Ramos (cell line): ENCODE measurements at regions not wholly inside any gene's neighbourhood (a gene's known extent, or its start where the extent isn't known, plus 50 kb on each side); places are given as distances from the start of the nearest gene placed in this dataset.

Experiments used
- in situ Hi-C: fragments of 300-500 bp; cut with MboI; formaldehyde crosslinking; loops from one replicate; pipeline ENCODE4 v1.14.3; 2022; ENCODE audit warnings: low sequenced_read_pairs; ENCODE audit not compliant: unreplicated experiment

DNA sequence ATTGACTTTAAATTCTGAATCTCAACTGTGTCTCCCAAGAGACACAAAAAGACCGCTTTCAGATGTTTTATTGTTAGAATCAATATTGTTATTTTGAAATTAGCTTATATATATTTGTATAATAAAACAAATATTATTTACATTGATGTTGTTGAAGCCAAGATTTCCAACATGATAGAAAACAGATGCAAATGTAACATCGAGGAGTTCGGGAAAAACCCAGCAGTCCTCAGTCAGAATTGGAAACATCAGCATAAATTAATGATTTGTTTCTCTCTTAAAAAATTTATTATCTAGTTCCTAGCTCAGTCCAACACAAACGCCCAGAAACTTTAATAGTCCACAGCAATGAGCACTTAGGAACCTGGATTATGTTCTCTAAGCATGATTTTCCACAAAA is 1330.4 kb downstream of the TBC1D22A start:
- in situ Hi-C loops: loop anchor here (25.0 kb wide), 2 partner anchors 1331 to 1506 kb away; partner anchors contain the start of gene TBC1D22A

DNA sequence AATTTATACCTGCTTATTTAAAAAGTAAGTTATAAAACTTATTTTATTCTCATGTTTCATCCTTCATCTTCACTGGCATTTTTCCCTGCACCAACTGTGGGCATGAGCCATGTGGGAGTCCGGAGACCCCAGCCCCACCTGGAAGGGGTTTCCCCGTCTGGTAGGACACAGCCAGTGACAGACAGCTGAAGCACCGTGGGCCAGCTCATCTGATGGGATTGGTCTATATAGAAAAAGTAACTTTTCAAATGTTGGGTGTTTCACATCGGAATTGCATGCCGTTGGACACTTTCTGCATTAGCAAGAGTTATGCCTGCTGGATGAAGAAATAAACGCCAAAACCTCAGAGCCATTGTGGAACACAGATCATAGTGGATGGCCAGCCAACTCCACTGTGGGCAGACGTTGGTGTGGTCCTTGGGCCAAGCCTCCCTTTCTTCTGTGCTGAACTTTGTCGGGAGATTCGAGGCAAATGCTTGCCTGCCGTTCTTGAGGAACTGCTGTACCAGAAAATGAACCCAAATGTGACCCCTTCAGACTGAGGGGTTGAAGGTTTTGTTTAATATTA is 1329.3 kb downstream of the TBC1D22A start:
- in situ Hi-C loops: loop anchor here (25.0 kb wide), 2 partner anchors 1329 to 1504 kb away; partner anchors contain the start of gene TBC1D22A

DNA sequence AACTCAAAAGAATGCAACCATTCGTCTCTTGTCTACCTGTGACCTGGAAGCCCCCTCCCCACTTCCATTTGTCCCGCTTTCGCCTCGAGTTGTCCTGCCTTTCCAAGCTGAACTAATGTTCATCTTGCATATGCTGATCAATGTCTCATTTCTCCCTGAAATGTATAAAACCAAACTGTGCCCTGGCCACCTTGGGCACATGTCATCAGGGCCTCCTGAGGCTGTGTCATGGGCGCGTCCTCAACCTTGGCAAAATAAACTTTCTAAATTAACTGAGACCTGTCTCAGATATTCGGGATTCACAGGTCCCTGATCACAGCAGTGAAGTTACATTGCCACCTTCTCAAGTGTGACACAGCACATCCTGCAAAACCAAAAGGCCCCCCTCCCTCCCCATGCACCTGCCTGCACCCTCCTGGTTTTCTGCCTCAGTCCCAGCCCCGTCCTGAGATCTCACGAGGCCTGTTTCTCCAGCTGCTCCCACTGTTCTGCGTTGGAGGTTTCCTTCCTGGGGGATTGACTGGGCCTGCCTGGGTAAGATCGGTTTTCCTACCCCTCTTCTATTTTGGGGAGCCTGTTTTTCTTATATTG is 1328.7 kb downstream of the TBC1D22A start:
- in situ Hi-C loops: loop anchor here (25.0 kb wide), 2 partner anchors 1329 to 1504 kb away; partner anchors contain the start of gene TBC1D22A

DNA sequence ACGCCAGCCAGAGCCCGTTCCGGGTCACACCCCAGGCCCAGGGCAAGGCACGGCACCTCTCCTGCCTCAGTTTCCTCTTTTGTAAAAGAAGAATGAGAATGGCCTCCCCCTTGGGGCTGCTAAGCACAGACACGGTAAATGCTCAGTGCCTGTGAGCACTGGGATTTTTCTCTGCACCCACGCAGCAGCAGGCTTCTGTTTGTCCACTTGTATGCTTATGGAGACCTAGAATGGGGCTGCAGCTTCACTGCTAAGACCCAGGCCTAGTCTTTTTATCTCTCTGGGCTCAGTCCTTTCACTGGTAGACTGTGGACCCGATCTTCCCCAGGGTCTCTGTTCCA is 1327.9 kb downstream of the TBC1D22A start:
- in situ Hi-C loops: loop anchor here (25.0 kb wide), 2 partner anchors 1328 to 1503 kb away; partner anchors contain the start of gene TBC1D22A

DNA sequence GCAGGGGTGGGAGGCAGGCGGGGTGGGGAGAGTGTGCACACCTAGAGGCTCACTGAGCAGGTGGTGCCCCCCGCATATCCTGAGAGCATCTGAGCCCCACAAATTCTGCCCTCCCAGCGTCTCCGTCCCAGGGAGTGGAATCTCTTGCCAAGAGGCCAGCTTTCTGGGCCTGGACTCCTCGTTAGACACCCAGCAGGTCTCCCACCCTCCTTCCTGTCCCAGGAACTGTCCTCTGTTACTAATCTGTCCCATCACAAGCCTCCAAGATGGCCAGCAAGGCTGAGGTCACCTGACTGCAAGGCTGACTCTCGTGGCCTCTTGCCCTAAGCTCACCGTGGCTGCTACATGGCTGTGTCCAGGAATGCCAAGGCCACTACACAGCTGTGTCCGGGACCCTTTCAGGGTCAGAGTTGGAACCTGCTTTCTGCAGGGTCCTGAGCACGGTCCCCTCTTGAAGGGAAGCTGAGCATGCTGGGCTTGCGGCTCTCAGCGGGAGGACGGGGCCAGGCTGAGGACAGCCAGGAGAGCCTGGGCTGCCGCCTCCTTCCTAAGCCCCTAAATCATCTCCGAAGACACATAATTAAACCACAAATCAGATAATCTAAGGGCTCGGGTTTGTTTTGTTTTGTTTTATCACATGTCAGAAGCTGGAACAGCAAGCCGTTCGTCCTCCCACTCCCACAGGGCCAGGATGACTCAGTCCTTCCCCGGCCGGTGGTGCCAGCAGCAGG is 1327.3 kb downstream of the TBC1D22A start:
- in situ Hi-C loops: loop anchor here (25.0 kb wide), 2 partner anchors 1327 to 1502 kb away; partner anchors contain the start of gene TBC1D22A

DNA sequence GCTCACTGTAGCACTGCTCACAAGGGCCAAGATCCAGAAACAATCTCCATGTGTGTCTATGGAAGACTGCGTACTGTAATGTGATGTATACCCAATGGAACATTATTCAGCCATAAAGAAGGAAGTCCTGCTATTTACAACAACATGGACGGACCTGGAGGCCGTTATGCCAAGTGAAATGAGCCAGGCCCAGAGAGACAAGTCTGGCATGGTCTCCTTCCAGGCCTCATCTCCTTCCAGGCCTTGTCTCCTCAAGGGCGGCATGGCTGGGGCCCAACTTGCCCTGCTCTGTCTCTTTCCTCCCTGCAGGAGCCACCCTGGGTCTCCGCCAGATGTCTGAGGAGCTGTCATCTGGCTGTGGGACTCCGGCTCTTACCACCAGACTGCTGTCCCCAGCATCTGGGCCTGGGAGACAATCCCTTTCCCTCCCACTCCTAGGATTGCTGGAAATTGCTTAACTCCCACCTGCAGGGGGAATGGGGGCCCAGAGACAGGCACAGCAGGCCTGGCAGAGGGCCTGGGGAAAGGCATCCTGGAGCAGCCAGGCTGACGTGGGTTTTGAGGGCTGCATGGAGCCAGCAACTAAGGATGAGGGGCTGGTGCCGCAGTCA is 1326.6 kb downstream of the TBC1D22A start:
- in situ Hi-C loops: loop anchor here (25.0 kb wide), 2 partner anchors 1327 to 1502 kb away; partner anchors contain the start of gene TBC1D22A

DNA sequence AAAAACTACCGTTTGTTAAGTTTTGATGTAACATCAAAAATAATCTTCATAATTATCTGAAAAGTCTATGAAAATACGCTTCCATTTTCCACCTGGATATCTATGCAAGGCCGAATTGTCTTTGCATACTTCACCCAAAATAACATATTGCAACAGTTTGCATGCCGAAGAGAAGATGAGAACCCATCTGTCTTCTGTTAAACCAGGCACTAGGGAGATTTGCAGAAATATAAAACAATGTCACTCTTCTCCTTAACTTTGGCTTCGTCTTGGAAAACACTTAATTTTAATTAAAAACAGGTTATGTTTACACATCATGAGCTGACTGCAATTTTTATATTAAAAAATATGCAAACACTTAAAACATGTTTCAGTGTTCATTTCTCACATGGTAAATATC is 1325.8 kb downstream of the TBC1D22A start:
- in situ Hi-C loops: loop anchor here (25.0 kb wide), 2 partner anchors 1326 to 1501 kb away; partner anchors contain the start of gene TBC1D22A

DNA sequence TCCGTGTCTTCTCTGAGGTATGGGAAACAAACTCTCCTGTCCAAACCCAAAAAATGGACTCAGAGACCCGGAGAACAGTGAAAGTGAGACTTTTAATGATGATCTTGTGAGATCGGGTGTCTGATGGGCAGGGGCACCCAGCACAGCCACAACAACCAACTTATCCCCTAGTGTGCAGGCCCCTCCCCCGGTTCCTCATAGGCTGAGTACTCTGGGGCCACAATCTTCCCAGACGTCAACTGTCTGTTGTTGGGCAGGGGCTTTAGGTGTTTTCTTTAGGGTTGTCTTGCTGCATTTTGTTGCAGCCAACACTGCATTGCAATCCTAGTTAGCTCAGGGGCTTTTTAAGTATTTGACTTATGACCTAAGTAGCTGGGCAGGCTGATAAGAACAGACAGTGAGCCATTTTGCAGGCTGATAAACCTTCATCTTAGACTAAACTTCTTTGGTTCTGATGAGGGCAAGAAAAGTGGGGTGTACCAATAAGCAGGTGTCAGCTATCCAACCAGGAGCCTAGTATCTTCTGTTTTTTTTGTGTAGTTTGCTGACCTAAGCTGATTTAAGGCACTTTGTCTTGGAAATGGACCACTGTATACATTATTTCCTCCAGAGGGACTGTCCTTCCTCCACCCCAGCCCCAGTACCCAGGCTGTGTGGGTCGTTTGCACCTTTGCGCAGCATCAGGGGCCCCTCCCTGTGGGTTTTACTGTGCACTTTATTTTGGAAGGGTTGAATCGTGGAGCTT is 1323.6 kb downstream of the TBC1D22A start:
- in situ Hi-C loops: loop anchor here (25.0 kb wide), 2 partner anchors 1324 to 1499 kb away; partner anchors contain the start of gene TBC1D22A

DNA sequence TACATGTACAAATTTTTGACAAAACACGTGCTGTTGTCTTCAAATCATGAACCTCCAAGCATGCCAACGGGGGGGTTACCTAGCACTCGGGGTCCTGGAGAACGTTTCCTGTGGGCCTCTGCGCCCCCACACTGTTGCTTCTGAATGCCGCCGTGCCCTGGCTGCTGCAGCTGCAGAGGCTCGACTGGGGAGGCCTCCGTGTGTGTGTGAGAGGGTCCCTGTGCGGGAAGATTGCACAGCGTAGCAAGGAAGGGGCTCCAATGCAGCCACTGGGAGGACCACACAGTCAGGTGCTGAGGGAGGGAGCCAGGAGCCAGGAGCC is 1322.2 kb downstream of the TBC1D22A start:
- in situ Hi-C loops: loop anchor here (25.0 kb wide), 2 partner anchors 1322 to 1497 kb away; partner anchors contain the start of gene TBC1D22A

DNA sequence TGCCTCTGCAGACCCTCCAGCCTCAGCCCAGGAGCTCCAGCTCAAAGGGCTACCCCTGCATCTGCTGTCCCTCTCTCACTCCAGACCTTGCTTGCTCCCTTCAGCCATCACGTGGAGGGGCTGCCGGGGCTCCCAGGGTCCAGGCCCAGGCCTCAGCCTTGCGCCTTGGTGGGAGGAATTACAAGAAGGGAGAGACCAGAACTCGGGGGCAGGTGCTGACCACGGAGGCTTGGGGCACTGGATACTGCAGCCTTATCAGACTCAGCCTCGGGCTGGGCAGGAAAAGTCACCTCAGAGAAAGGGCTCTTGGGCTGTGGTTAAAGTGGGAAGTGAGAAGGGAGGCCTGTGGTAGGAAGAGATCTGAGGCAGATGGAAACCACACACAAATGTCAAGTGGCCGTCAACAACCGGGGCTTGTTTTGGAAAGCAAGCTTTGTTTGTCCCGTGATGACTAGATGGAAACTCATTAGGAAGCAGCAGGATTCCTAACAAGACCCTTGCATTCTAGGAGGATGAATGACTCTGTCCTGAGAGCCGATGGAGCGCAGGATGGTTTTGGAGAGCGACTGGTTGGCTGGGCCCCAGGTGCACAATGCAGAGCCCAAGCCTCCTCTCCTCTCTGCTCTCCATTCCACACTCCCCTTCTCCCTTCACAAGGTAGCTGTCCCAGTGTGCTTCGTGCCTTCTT is 1321.7 kb downstream of the TBC1D22A start:
- in situ Hi-C loops: loop anchor here (25.0 kb wide), 2 partner anchors 1322 to 1497 kb away; partner anchors contain the start of gene TBC1D22A

DNA sequence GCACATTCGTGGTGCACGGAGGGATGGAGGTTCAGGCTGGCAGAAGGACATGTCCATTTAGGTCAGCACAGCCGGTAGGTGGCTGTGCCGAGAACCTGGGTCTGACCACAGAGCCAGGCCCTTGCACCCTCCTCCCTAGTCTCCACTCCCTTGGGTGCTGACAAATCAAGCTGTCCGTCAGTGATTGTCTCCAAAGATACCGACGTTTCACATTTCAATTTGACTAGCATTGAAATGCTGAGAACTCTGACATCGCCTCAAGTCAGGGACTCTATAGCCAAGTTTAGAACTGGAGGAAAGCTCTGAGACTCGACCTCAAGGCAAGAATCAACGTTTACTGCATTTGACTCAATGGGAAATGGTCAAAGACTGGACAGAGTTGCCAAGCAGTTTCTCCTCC is 1321.1 kb downstream of the TBC1D22A start:
- in situ Hi-C loops: loop anchor here (25.0 kb wide), 2 partner anchors 1321 to 1496 kb away; partner anchors contain the start of gene TBC1D22A

DNA sequence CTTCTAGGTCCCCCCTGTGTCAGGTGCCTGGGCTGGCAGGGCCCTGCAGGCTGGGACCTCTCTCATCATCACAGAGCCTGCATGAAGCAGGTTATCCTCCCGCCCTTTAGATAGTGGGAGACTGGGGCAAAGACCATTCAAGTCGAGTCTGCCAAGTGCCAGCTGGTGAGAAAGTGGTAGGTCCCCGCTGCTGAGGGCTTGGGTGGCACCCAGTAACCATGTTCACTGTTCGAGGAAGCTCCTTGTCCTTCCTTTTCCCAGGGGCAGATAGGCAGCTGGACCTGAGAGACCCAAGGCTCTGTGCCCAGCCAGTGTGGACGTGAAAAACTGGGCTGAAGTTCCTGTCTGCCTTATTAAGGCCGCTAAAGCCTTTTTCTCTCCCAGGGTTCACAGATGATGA is 1319.8 kb downstream of the TBC1D22A start:
- in situ Hi-C loops: loop anchor here (25.0 kb wide), 2 partner anchors 1320 to 1495 kb away; partner anchors contain the start of gene TBC1D22A

DNA sequence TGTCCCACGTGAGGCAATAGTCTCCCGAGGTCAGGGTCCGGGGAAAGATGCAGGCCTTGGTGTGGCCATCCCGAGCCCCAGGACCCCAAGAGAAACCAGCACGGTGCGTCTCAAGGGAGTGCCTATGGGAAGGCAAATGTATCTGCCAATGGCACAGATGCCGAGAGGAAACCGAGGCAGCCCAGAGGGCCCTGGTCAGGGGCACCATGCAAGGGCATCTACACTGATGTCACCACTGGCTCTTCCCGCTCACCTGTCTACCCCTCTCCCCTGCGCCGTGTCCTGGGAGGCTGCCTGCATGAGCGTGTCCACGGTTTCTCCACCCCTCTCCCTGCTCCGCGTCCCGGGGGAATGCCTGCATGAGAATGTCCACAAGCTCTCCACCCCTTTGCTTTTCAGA is 1318.8 kb downstream of the TBC1D22A start:
- in situ Hi-C loops: loop anchor here (25.0 kb wide), 2 partner anchors 1319 to 1494 kb away; partner anchors contain the start of gene TBC1D22A

DNA sequence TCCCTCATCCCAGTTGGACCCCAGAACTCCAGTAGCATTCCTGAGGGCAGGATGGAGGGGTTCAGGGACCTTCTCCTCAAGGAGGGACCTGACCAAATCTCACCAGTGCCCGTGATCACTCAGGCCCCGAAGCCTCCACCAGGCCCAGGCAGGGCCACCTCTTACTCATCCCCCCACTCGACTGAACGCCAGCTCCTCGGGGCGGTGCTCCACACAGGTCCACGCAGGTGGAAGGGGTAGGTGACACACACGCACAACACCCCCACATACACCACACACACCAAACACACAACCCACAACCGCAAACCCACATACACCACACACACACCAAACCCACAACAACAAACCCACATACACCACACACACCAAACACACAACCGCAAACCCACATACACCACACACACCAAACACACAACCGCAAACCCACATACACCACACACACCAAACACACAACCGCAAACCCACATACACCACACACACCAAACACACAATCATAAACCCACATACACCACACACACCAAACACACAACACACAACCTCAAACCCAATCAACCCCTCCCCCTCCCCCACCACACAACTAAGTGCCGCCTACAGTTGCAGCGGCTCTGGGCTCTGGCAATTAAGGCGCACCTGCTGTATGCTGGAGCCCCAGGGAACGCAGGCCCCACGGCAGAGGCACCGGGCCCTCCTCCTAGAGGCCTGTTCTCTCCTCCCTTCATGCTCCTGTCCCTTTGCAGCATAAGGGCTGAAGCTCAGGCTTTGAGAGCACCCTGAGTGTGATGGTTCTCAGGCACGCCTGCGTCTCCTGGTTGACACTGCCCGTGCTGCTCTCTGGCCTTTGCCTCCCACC is 1318.1 kb downstream of the TBC1D22A start:
- in situ Hi-C loops: loop anchor here (25.0 kb wide), 2 partner anchors 1318 to 1493 kb away; partner anchors contain the start of gene TBC1D22A

DNA sequence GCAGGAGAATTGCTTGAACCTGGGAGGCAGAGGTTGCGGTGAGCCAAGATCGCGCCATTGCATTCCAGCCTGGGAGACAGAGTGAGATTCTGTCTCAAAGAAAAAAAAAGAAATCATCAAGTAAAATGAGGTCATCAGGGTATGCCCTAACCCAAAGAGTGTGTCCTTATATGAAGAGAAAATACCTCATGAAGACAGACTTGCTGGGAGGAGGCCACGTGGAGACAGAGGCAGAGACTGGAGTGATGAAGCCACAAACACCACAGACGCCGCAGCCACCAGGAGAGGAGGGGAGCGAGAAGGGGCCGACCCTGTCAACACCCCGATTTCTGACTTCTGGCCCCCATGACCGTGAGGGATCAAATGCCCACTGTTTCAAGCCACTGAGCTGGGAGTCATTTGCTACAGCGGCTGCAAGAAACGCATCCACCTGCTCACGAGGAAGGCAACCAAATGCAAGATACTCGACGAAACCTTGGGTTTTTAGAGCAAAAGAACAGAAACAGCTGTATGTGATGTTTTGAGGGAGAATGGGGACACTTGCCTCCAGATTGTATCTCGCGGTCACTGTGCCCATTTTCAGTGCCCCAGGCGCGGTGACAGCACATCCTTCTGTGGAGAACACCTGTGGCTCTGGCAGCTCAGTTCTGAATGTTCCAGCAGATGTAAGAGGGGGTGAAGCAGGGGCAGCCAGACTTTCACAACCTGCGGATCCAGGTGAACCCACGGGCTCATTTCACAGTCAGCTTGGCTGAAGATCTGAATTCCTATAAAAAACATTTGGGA is 1317.2 kb downstream of the TBC1D22A start:
- in situ Hi-C loops: loop anchor here (25.0 kb wide), 2 partner anchors 1317 to 1492 kb away; partner anchors contain the start of gene TBC1D22A

DNA sequence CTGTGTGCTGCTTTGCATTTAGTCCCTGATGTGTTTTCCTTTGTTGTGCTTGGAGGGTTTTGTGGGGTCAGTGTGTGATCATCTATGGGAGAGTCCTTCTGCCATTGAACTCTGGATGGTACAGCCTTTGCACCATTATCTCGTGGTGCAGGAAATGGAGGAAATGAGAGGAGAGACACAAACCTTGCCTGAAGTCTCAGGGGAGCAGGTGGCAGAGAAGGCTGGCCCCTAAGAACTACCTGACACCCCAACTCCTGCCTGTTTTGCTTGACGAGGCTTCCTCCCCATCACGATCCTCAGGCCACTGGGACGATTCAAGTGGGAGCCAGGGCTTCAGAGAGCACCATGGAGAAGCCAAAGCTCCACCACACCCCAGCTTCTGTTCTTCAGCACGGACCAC is 1316.4 kb downstream of the TBC1D22A start:
- in situ Hi-C loops: loop anchor here (25.0 kb wide), 2 partner anchors 1317 to 1492 kb away; partner anchors contain the start of gene TBC1D22A

DNA sequence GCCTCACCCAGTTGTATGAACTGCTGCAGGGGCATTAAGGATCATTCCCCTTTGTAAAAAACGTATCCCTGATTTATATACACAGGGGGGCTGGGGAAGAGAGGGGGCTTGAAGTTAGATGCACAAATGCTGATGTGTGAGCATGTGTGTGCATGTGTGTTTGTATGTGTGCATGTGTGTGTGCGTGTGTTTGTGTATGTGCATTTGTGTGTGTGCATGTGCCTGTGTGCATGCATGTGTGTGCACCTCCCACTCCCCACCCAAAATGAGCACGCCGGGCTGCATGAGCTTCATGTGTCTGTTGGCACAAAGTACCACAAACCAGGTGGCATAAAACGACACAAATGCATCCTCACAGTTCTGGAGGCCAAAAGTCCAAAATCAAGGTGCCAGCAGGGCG is 1315.2 kb downstream of the TBC1D22A start:
- in situ Hi-C loops: loop anchor here (25.0 kb wide), 2 partner anchors 1315 to 1490 kb away; partner anchors contain the start of gene TBC1D22A
